T-helper 1 cell treated with Interleukin-12 subunit alpha and Interleukin-12 subunit beta and Interleukin-4 antibody, amounts not matched to agents 30 ng/mL and 1 ng/mL, for 36 hours (primary cell): ENCODE measurements at regions not wholly inside any gene's neighbourhood (a gene's known extent, or its start where the extent isn't known, plus 50 kb on each side); places are given as distances from the start of the nearest gene placed in this dataset.

ENCODE experiments used
- intact Hi-C: fragments of 100-400 bp; cut with micrococcal nuclease; formaldehyde crosslinking; loops from one replicate; pipeline ENCODE4 v1.15.1; 2024

- intact Hi-C loops: no loop called here
Measured at GRCh38 chr4:153852501-153852900, 63.6 kb upstream of the SFRP2 start.

- intact Hi-C loops: no loop called here
Measured at GRCh38 chr4:153850533-153851280, 61.8 kb upstream of the SFRP2 start.

GRCh38 chr4:153844144-153844543, 55.3 kb upstream of the SFRP2 start:
- intact Hi-C loops: no loop called here
